Amniotic stem cell (primary cell): ENCODE measurements at regions not wholly inside any gene's neighbourhood (a gene's known extent, or its start where the extent isn't known, plus 50 kb on each side); places are given as distances from the start of the nearest gene placed in this dataset.
"Not testable (repeated sequence)": the region's sequence is repeated elsewhere in the genome, so short reads cannot be mapped to it uniquely, and the experiment has no call there.

Experiments
- DNase-seq: peaks from one replicate; lab custom pipeline; 2025; lab: John Stamatoyannopoulos, UW

DNA sequence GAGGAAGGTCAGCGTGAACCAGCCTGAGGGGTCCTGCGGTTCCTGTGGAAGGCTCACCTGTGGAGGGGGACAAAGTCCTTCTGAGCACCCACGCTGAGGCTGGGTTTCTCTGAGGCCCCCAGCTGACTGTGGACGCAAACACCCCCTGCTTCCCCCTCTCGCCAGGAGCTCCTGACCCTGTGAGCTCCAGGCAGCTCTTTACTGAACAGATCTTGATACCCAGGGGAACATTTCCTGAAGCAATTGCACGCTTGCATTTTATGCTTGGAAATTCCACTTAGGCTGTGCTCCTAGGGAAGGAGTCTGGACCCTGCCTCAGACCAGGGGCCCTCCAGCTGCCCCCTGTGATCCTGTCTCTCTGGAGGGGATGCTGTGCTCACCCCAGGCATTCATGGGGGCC is 454.2 kb upstream of the B3GAT1 start:
- no peak for DNase-seq

DNA sequence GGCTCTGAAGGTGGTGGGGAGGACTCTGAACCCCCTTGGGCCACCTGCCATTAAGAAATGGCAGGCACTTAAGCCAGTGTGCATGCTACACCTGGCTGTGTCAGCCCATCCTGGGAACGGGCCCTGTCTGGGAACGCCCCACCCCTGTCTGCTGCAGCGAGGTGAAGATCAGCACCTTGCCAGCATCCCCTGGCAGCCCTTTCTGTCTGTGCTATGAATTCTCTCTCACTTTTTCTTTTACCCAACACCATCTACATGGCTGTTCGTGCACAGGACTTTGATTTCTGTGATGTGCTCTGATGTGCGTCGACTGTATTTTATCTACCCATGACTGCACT is 452.9 kb upstream of the B3GAT1 start:
- no peak for DNase-seq

GRCh38 chr11:134864233-134864967 is 452.4 kb upstream of the B3GAT1 start:
- no peak for DNase-seq

- DNase-seq = no peak
Measured at GRCh38 chr11:134863294-134863693, 451.3 kb upstream of the B3GAT1 start.

GRCh38 chr11:134862587-134863195 is 450.6 kb upstream of the B3GAT1 start:
- DNase-seq = no peak

- no peak for DNase-seq
Measured at GRCh38 chr11:134862105-134862502, 450.1 kb upstream of the B3GAT1 start.

DNA sequence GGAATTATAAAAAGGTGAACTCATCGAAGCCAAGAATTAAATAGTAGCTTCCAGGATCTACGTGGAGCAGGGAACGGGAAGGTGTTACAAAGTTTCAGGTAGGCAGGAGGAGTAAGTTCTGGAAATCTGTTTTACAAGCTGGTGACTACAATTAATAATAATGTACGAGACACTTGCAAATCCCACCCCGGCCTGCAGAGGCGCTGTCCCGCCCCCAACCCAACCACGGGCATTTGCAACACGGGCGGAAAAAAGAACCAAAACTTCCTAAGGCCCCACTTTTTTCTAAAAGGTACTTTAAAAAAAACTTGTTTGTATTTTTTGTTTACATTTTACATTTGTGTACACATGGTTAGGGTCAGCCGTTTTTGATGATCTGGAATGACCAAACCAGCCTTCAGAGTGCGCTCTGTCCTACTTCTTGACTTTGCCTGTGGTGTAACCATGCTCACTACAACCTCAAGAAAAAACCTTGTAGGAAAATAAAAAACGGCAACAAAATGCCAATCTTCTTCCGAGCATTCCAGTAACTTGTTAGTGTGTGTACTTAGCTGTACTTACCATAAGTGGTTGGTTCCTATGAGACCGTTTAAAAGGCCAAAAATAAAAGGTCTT is 449.6 kb upstream of the B3GAT1 start:
- no peak for DNase-seq

DNA sequence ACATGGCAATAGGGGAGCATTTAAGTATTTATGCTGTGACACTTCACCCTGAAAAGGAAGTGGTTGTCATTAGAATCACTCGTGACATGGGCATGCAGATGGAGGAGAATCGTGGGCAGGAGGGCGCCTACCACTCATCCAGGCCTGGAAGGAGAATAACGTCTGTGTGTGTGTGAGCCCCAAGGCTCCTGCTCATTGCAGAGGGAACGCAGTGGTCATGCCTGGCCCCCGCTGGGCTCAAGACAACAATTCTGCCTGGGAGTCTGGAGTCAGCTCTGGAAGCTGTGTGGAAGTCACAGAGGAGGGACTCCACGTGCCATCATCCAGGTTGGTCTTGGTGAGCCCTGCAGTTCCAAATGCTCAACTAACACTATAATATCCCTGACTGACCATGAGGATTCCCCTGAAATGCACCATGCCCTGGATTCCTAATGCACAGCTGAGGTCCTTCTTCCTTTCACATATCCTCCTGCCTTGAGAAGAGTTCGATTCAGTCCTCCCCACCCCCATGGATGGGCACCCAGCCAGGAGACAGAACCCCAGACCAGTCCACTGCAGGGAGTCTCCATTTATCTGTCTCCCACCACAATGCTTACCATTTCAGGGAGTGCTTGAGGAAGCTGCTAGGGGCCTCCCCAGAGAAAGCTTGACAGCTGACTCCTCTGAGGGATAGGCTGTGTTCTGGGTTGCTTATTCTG is 446.9 kb upstream of the B3GAT1 start:
- DNase-seq = no peak

DNA sequence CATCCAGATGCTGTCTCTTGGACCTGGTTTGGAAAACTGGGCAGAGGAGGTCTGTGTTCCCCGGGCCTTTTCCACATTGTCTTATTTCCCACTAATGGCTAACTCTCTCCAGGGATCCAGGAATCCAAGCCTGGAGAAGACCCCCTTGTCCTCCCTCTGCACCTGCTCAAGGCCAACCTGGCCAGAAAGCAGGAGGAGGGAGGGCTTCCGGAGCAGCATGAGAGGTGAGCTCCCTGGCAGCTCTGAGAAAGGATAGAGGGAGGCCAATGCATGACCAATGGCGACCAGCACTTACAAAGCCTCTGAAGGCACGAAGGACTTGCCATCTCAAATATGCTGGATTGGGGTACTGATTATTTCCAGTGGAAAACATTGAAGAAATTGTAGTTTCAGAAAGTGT is 445.0 kb upstream of the B3GAT1 start:
- DNase-seq = no peak

DNA sequence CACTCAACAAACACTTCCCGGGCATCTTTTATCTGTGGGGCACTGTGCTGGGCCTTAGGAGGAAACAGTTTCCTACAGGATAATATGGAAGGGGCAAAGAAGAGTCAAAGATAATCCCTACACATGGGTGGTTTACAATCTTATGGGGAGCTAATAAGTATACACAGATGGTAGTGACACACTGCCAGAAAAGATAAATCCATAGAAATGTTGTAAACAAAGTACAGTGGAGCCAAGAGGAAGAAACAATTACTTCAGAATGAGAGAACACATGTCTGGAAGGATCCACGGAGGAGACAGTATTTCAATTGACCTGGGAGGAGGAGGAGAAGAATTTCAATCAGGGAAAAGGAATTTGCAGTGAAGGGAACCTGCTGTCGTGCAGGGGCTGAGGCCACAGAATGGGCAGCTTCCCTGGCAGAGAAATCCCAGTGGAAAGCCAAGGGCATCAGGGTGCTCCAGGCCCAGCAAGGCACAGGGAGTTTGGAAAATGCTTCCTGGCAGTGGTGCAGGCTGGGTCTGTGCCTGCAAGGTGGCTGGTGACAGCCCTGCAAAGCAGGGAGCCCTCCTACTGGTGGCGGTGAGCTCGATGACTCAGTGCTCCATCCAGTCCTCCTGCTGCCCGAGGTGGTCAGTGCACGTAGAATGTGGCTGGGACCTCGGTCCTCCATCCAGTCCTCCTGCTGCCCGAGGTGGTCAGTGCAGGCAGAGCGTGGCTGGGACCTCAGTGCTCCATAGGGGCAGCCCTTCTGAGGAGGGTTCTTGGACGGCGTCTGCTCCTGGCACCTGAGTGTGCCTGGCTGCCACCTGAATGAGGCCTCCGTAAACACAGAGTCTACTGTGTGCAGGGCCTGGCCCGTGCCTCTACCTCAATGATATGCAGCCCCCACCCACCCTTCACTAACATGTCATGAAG is 444.3 kb upstream of the B3GAT1 start:
- DNase-seq = no peak

- DNase-seq = no peak
Measured at GRCh38 chr11:134853992-134854991, 442.2 kb upstream of the B3GAT1 start.

GRCh38 chr11:134851503-134852224 is 439.6 kb upstream of the B3GAT1 start:
- not testable (repeated sequence) for DNase-seq

DNA sequence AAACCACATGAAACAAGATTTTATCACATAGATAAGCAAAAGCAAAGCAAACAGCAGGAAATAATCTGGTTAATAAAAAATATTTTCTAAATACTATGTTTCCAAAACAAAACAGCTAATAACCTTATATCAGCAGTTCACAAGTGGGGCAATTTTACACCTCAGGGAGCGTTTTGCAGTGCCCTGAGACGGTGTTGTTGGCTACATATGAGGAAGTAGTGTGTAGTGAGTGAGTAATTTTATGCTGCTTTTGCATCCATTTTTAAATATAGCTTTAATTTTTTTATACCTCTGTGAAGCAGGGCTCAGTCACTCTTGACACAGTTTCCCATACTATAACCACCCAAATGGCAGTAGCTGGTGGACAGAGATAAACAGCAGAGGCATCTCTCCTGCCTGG is 438.5 kb upstream of the B3GAT1 start:
- no peak for DNase-seq

DNA sequence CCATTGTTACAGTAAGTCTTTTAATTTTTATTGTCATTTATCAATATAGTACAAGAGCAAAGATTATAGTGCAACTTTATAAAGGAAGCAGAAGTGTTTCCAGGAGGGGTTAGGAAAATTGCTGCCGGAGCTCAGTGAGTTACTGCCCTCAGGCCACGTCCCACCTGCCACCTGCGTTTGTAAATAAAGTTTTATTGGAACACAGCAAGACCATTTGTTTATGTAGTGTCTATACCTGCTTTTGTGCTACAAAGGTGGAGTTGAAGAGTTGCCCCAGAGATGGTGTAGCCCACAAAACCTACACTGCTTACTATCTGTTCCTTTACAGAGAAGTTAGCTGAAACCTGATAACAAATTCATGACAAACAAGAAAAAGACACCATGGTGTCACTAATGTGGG is 437.8 kb upstream of the B3GAT1 start:
- DNase-seq = no peak

GRCh38 chr11:134847083-134847715 is 435.2 kb upstream of the B3GAT1 start:
- no peak for DNase-seq

DNA sequence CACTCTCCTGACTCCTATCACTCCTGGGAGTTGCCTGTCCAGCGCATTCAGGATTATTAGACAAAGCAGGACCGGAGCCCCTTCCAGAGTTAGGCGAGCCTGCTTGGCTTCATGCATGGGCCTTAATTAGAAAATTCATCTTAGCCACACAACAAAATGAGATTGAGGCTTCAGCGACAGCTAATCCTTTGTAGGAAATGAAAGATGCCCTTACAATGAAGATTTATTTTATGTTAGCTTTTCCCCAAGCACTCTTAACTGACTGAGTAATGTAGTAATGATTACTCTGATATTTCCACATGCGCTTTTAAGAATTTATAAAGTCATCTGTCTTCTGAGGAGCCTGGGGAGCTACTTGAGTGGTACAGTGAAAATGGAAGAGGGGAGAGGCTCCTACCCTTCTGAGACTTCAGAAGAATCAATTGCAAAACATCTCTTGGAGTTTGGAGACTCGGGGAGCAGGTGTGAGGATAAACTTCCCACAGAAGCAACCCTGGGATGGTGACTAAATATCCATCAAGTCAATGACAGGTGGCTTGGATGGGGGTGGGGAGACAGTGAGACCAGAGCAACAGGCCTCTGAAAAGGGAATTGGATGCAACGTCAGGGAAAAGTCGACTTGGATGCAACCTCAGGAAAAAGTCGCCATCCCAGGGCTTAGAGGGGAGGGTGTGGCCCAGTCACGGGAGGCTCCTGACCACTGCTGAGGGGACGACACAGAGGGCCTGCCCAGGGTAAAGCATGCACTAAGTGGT is 434.5 kb upstream of the B3GAT1 start:
- no peak for DNase-seq

DNA sequence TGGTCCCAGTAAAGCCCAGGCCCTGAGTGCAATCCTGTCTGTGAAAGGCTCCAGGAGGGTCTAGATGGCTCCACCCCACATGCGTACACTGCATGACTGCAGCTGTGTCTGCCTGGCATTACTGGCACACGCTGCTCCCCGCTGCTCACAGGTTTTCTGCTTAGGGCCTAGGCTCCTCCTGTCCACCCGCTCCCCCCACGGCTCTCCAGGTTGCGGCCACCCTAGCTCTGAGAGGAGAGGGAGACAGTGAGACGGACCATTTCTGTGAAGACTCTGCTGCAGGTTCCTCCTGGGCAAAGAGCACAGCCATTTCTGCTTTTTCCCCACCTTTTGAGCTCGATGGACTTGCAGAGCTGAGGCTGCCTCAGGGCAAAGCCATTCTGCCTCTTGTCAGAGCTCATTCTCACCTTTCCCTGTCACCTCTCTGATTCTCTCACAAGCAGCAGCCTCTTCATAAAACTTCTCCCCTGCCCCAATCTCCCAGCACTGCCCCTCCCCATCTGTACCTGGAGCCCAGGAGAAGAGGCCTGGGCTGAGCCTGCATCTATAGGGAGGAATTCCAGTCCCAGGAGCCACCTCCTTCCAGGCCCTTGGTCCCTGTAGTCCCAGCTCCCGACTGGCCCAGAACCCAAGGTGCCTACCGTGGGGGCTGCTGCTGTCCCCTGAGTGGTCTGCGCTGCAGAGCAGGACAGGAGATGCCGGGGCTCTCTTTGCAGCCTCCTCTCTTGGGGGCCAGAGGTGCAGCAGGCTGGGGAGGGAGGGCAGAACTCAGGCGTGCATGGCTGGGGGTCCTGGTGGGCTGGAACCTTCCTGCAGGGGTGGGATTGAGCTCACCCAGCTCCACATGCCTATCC is 433.7 kb upstream of the B3GAT1 start:
- DNase-seq = no peak

GRCh38 chr11:134844838-134845237 is 432.8 kb upstream of the B3GAT1 start:
- DNase-seq = no peak
